ENCODE measurements at regions not wholly inside any gene's neighbourhood (a gene's known extent, or its start where the extent isn't known, plus 50 kb on each side); places are given as distances from the start of the nearest gene placed in this dataset.
"Not testable (repeated sequence)": the region's sequence is repeated elsewhere in the genome, so short reads cannot be mapped to it uniquely, and the experiment has no call there.

- DNase-seq = no peak
Observed at GRCh38 chr18:47399475-47399874, 148.0 kb upstream of the SKOR2 start.

GRCh38 chr18:47397671-47398319 lies 146.3 kb upstream of the SKOR2 start:
- no peak for DNase-seq

- DNase-seq = no peak
Observed at GRCh38 chr18:47391665-47392064, 140.2 kb upstream of the SKOR2 start.

- DNase-seq = no peak
Observed at GRCh38 chr18:47390410-47391024, 139.1 kb upstream of the SKOR2 start.

GRCh38 chr18:47389210-47389609 lies 137.8 kb upstream of the SKOR2 start:
- DNase-seq = no peak

- no peak for DNase-seq
Observed at GRCh38 chr18:47387864-47388263, 136.4 kb upstream of the SKOR2 start.

- no peak for DNase-seq
Observed at GRCh38 chr18:47383729-47384128, 132.3 kb upstream of the SKOR2 start.

GRCh38 chr18:47381975-47382570 lies 130.6 kb upstream of the SKOR2 start:
- no peak for DNase-seq

GRCh38 chr18:47380153-47380552 lies 128.7 kb upstream of the SKOR2 start:
- no peak for DNase-seq

- DNase-seq = no peak
Observed at GRCh38 chr18:47373465-47373864, 122.0 kb upstream of the SKOR2 start.

- no peak for DNase-seq
Observed at GRCh38 chr18:47370052-47370451, 118.6 kb upstream of the SKOR2 start.

- DNase-seq = not testable (repeated sequence)
Observed at GRCh38 chr18:47354061-47354460, 102.6 kb upstream of the SKOR2 start.

GRCh38 chr18:47346016-47346415 lies 94.6 kb upstream of the SKOR2 start:
- no peak for DNase-seq

GRCh38 chr18:47345291-47345690 lies 93.8 kb upstream of the SKOR2 start:
- DNase-seq = no peak

- no peak for DNase-seq
Observed at GRCh38 chr18:47343291-47343690, 91.8 kb upstream of the SKOR2 start.

- DNase-seq = no peak
Observed at GRCh38 chr18:47342566-47342965, 91.1 kb upstream of the SKOR2 start.

- no peak for DNase-seq
Observed at GRCh38 chr18:47341678-47342077, 90.2 kb upstream of the SKOR2 start.

- DNase-seq = no peak
Observed at GRCh38 chr18:47334966-47335365, 83.5 kb upstream of the SKOR2 start.

GRCh38 chr18:47333926-47334635 lies 82.6 kb upstream of the SKOR2 start:
- no peak for DNase-seq

- DNase-seq = no peak
Observed at GRCh38 chr18:47331641-47332040, 80.2 kb upstream of the SKOR2 start.

- no peak for DNase-seq
Observed at GRCh38 chr18:47331026-47331425, 79.6 kb upstream of the SKOR2 start.

GRCh38 chr18:47323158-47323557 lies 71.7 kb upstream of the SKOR2 start:
- no peak for DNase-seq

- DNase-seq = no peak
Observed at GRCh38 chr18:47321815-47322214, 70.4 kb upstream of the SKOR2 start.

Data from NCI-H510A (cell line).